ENCODE measurements at regions not wholly inside any gene's neighbourhood (a gene's known extent, or its start where the extent isn't known, plus 50 kb on each side); places are given as distances from the start of the nearest gene placed in this dataset.

- Mint-ChIP-seq H3K9me3 (ENCODE audit: unreplicated experiment) (no peaks in the 10 kb centered on the region), H3K27me3 (ENCODE audit: low read depth, unreplicated experiment) (no peaks in the 10 kb centered on the region), H3K4me3 (ENCODE audit: unreplicated experiment) (no peak overlapping the region), H3K27ac (ENCODE audit: unreplicated experiment) (no peak overlapping the region), H3K36me3 (ENCODE audit: low read depth, unreplicated experiment) (no peaks in the 10 kb centered on the region), H3K4me1 (ENCODE audit: low read depth, unreplicated experiment) (peaks cover 14% of the 10 kb centered on the region)
- Histone ChIP-seq H3K9ac (ENCODE audit: low read length) (no peak overlapping the region), H3K4me3 (ENCODE audit: insufficient read depth, low read depth, low read length) (no peak overlapping the region), H3K9me3 (ENCODE audit: insufficient read depth, low read depth, low read length) (no peaks in the 10 kb centered on the region), H3K4me1 (ENCODE audit: insufficient read depth, low read length) (no peaks in the 10 kb centered on the region), H3K27me3 (ENCODE audit: insufficient read depth, low read length) (no peaks in the 10 kb centered on the region), H3K79me2 (ENCODE audit: insufficient read depth, low read length) (no peaks in the 10 kb centered on the region), H2AFZ (ENCODE audit: low read depth, low read length) (no peak overlapping the region), H4K20me1 (ENCODE audit: insufficient read depth, low read length) (no peaks in the 10 kb centered on the region), H3K4me2 (ENCODE audit: low read length) (no peak overlapping the region), H3K27ac (ENCODE audit: low read depth, low read length) (no peak overlapping the region), H3K36me3 (ENCODE audit: insufficient read depth, low read length) (no peaks in the 10 kb centered on the region)
- no peak for FAIRE-seq
- DNase-seq (ENCODE audit: low read depth): no peak
- no peak for TF ChIP-seq EZH2 (IDR thresholded peaks at IDR 0.05; ENCODE audit: insufficient read depth, low read length)
- TF ChIP-seq CTCF (IDR thresholded peaks at IDR 0.05; ENCODE audit: insufficient read depth, low read depth, low read length): no peak
Observed at GRCh38 chr4:104129243-104129642, 365.5 kb downstream of the CXXC4 start.

GRCh38 chr4:104128850-104129213 lies 365.9 kb downstream of the CXXC4 start:
- Histone ChIP-seq H3K9me3 (ENCODE audit: insufficient read depth, low read depth, low read length) (no peaks in the 10 kb centered on the region), H3K27ac (ENCODE audit: low read depth, low read length) (no peak overlapping the region), H3K9ac (ENCODE audit: low read length) (no peak overlapping the region), H3K36me3 (ENCODE audit: insufficient read depth, low read length) (no peaks in the 10 kb centered on the region), H4K20me1 (ENCODE audit: insufficient read depth, low read length) (no peaks in the 10 kb centered on the region), H3K4me2 (ENCODE audit: low read length) (no peak overlapping the region), H3K4me1 (ENCODE audit: insufficient read depth, low read length) (no peaks in the 10 kb centered on the region), H3K79me2 (ENCODE audit: insufficient read depth, low read length) (no peaks in the 10 kb centered on the region), H3K4me3 (ENCODE audit: insufficient read depth, low read depth, low read length) (no peak overlapping the region), H2AFZ (ENCODE audit: low read depth, low read length) (no peak overlapping the region), H3K27me3 (ENCODE audit: insufficient read depth, low read length) (no peaks in the 10 kb centered on the region)
- peaks cover 14% of the 10 kb centered on the region for H3K4me1 Mint-ChIP-seq (ENCODE audit: low read depth, unreplicated experiment)
- FAIRE-seq (no peak), DNase-seq (ENCODE audit: low read depth) (no peak)
- no peak for TF ChIP-seq CTCF (IDR thresholded peaks at IDR 0.05; ENCODE audit: insufficient read depth, low read depth, low read length)
- no peak for TF ChIP-seq EZH2 (IDR thresholded peaks at IDR 0.05; ENCODE audit: insufficient read depth, low read length)
- no peaks in the 10 kb centered on the region for H3K9me3 Mint-ChIP-seq (ENCODE audit: unreplicated experiment)
- H3K36me3 Mint-ChIP-seq (ENCODE audit: low read depth, unreplicated experiment): no peaks in the 10 kb centered on the region
- H3K27ac Mint-ChIP-seq (ENCODE audit: unreplicated experiment): peak overlapping the region; percentile 77
- H3K4me3 Mint-ChIP-seq (ENCODE audit: unreplicated experiment): no peak overlapping the region
- no peaks in the 10 kb centered on the region for H3K27me3 Mint-ChIP-seq (ENCODE audit: low read depth, unreplicated experiment)

GRCh38 chr4:104128031-104128849 lies 366.5 kb downstream of the CXXC4 start:
- Mint-ChIP-seq H3K4me3 (ENCODE audit: unreplicated experiment) (no peak overlapping the region), H3K4me1 (ENCODE audit: low read depth, unreplicated experiment) (peaks cover 14% of the 10 kb centered on the region), H3K27me3 (ENCODE audit: low read depth, unreplicated experiment) (no peaks in the 10 kb centered on the region), H3K36me3 (ENCODE audit: low read depth, unreplicated experiment) (no peaks in the 10 kb centered on the region), H3K9me3 (ENCODE audit: unreplicated experiment) (no peaks in the 10 kb centered on the region), H3K27ac (ENCODE audit: unreplicated experiment) (peak overlapping the region; percentile 56)
- no peak overlapping the region for H3K9ac ChIP-seq (ENCODE audit: low read length)
- H4K20me1 ChIP-seq (ENCODE audit: insufficient read depth, low read length): no peaks in the 10 kb centered on the region
- no peak overlapping the region for H3K27ac ChIP-seq (ENCODE audit: low read depth, low read length)
- H3K27me3 ChIP-seq (ENCODE audit: insufficient read depth, low read length): no peaks in the 10 kb centered on the region
- no peaks in the 10 kb centered on the region for H3K36me3 ChIP-seq (ENCODE audit: insufficient read depth, low read length)
- TF ChIP-seq EZH2 (IDR thresholded peaks at IDR 0.05; ENCODE audit: insufficient read depth, low read length): no peak
- TF ChIP-seq CTCF (IDR thresholded peaks at IDR 0.05; ENCODE audit: insufficient read depth, low read depth, low read length): no peak
- H3K4me1 ChIP-seq (ENCODE audit: insufficient read depth, low read length): no peaks in the 10 kb centered on the region
- H3K4me2 ChIP-seq (ENCODE audit: low read length): no peak overlapping the region
- H2AFZ ChIP-seq (ENCODE audit: low read depth, low read length): no peak overlapping the region
- DNase-seq (ENCODE audit: low read depth) (no peak), FAIRE-seq (no peak)
- no peak overlapping the region for H3K4me3 ChIP-seq (ENCODE audit: insufficient read depth, low read depth, low read length)
- H3K79me2 ChIP-seq (ENCODE audit: insufficient read depth, low read length): no peaks in the 10 kb centered on the region
- H3K9me3 ChIP-seq (ENCODE audit: insufficient read depth, low read depth, low read length): no peaks in the 10 kb centered on the region
